ENCODE measurements at regions not wholly inside any gene's neighbourhood (a gene's known extent, or its start where the extent isn't known, plus 50 kb on each side); places are given as distances from the start of the nearest gene placed in this dataset.
A peak's percentile ranks its signal among the peaks of the same experiment; 100 is the strongest.

DNA sequence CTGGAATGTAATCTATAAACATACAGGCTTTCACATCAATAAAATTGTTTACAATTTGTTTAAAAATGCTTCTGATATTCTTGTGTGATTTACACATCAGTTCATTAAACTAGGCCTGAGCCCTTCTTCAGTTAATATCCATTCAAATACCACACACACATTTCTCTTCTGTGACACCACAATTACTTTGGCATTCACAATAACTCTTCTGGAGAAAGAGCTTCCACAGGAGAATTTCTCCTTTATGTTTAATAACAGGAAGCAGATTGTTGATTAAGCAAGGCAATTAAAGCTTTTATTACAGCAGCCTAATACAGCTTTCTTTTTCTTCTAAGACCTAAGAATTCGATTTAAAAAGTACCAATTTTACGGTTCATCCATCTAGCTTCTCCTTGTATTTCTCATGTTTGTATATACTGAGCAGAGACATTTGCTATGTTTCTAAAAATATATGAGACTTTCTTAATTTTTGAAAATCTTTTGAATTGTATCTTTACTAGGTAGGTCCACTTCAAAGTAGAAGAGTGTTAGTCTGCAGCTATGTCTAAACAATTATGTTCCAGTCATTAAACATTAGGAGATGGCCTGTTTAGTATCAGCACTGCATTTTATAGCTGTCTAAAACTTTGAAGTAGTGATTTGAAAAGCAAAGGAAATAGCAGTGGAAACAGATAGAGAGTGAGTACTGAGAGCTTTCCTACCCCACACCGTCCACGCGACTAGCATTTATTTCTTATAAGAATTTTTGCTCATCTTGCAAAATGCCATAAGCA, 511.1 kb upstream of the UBE2E2 start:
- Histone ChIP-seq H3K18ac (ENCODE audit: insufficient read length, low read depth, low read length) (no peak overlapping the region), H3K9ac (ENCODE audit: extremely low read depth, insufficient read length, low read length) (no peak overlapping the region), H3K9me3 (ENCODE audit: control insufficient read depth, low read depth, low read length) (no peaks in the 10 kb centered on the region), H4K5ac (ENCODE audit: insufficient read length, low read depth, low read length) (no peak overlapping the region), H3K79me1 (ENCODE audit: insufficient read depth, low read depth, low read length, poor library complexity, severe bottlenecking) (no peaks in the 10 kb centered on the region), H3K14ac (ENCODE audit: insufficient read depth, low read length) (no peak overlapping the region), H2BK12ac (ENCODE audit: insufficient read length, low read depth, low read length) (no peak overlapping the region), H2AFZ (ENCODE audit: low read length) (no peak overlapping the region), H3K79me2 (ENCODE audit: insufficient read depth, low read length) (no peaks in the 10 kb centered on the region), H3K4me2 (ENCODE audit: insufficient read depth, insufficient read length, low read length) (no peak overlapping the region), H3K23me2 (ENCODE audit: insufficient read length, low read depth, low read length, poor library complexity, severe bottlenecking) (no peaks in the 10 kb centered on the region), H3T11ph (ENCODE audit: low read length) (no peak overlapping the region), H3K27me3 (ENCODE audit: insufficient read depth, low read length) (no peaks in the 10 kb centered on the region), H2BK15ac (ENCODE audit: low read depth, low read length) (no peak overlapping the region), H3K4me1 (ENCODE audit: insufficient read depth, low read length) (no peaks in the 10 kb centered on the region), H2BK20ac (ENCODE audit: low read depth, low read length, poor library complexity, severe bottlenecking) (no peak overlapping the region), H2BK120ac (ENCODE audit: low read depth, low read length, poor library complexity, severe bottlenecking) (no peak overlapping the region), H2BK5ac (ENCODE audit: insufficient read length, low read length) (no peak overlapping the region), H4K91ac (ENCODE audit: insufficient read length, low read depth, low read length) (no peak overlapping the region), H4K20me1 (ENCODE audit: control insufficient read depth, insufficient read depth, insufficient read length) (no peaks in the 10 kb centered on the region), H3K4ac (ENCODE audit: low read depth, low read length) (no peak overlapping the region), H3K56ac (ENCODE audit: insufficient read length, low read depth, low read length) (no peak overlapping the region), H3K27ac (ENCODE audit: insufficient read length, low read depth, low read length) (no peak overlapping the region), H3K23ac (ENCODE audit: insufficient read length, low read depth, low read length) (no peak overlapping the region), H2AK5ac (ENCODE audit: insufficient read length, low read length) (no peak overlapping the region), H4K8ac (replicated peaks; ENCODE audit: insufficient read length, low read depth, low read length) (no peak overlapping the region)
- no peak overlapping the region for H3K4me3 Mint-ChIP-seq
- peaks cover 10% of the 10 kb centered on the region in 2 experiments for H3K4me1 Mint-ChIP-seq
- H3K27me3 Mint-ChIP-seq (ENCODE audit: low read depth), result no peaks in the 10 kb centered on the region
- WGBS (ENCODE audit: extremely low coverage, insufficient read length, low lambda C conversion rate), result no CpG with 5 or more reads among the region's 5 CpGs
- H3K27ac Mint-ChIP-seq, result peak overlapping the region in 2 of 3 experiments; percentile 21 to 44; a peak in 3 of 7 replicates
- H3K36me3 Mint-ChIP-seq (ENCODE audit: insufficient read depth in 1 of 3, low read depth in 3 of 3), result no peaks in the 10 kb centered on the region; a peak in 2 of 7 replicates
- no peak for DNase-seq
- H3K9me3 Mint-ChIP-seq, result peaks cover 0 to 2% of the 10 kb centered on the region in 2 experiments; a peak in 2 of 5 replicates
- TF ChIP-seq, protein P1, sequence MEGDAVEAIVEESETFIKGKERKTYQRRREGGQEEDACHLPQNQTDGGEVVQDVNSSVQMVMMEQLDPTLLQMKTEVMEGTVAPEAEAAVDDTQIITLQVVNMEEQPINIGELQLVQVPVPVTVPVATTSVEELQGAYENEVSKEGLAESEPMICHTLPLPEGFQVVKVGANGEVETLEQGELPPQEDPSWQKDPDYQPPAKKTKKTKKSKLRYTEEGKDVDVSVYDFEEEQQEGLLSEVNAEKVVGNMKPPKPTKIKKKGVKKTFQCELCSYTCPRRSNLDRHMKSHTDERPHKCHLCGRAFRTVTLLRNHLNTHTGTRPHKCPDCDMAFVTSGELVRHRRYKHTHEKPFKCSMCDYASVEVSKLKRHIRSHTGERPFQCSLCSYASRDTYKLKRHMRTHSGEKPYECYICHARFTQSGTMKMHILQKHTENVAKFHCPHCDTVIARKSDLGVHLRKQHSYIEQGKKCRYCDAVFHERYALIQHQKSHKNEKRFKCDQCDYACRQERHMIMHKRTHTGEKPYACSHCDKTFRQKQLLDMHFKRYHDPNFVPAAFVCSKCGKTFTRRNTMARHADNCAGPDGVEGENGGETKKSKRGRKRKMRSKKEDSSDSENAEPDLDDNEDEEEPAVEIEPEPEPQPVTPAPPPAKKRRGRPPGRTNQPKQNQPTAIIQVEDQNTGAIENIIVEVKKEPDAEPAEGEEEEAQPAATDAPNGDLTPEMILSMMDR (conservative IDR thresholded peaks at IDR 0.05), result no peak
